DND-41 (cell line): ENCODE measurements at regions not wholly inside any gene's neighbourhood (a gene's known extent, or its start where the extent isn't known, plus 50 kb on each side); places are given as distances from the start of the nearest gene placed in this dataset.
"Not testable (repeated sequence)": the region's sequence is repeated elsewhere in the genome, so short reads cannot be mapped to it uniquely, and the experiment has no call there.

ENCODE experiments used
- ATAC-seq: fragments of 200-7000 bp; cut with Tn5 transposase; 3 replicates; pipeline ENCODE4 v1.9.1; 2021; ENCODE audit warnings: low read depth; ENCODE audit not compliant: insufficient read depth
- DNase-seq: peaks from one replicate; pipeline ENCODE4 v3.0.0-alpha.2; 2020
- H2AFZ ChIP-seq: 2 replicates; pipeline ENCODE4 v1.6.0; 2012; ENCODE audit warnings: low read depth, low read length
- H3K27ac ChIP-seq: 2 replicates; pipeline ENCODE4 v1.5.1; 2012; ENCODE audit warnings: low read length, inconsistent platforms
- H3K27me3 ChIP-seq: fragments of 200-600 bp; sonication (generic); 2 replicates; pipeline ENCODE4 v1.6.0; 2012; ENCODE audit warnings: low read length, mild to moderate bottlenecking, inconsistent platforms; ENCODE audit not compliant: insufficient read depth, poor library complexity
- H3K36me3 ChIP-seq: 2 replicates; pipeline ENCODE4 v1.5.1; 2012; ENCODE audit warnings: low read length, inconsistent platforms; ENCODE audit not compliant: insufficient read depth
- H3K4me1 ChIP-seq: 2 replicates; pipeline ENCODE4 v1.5.1; 2012; ENCODE audit warnings: mild to moderate bottlenecking, low read length; ENCODE audit not compliant: insufficient read depth
- H3K4me2 ChIP-seq: 2 replicates; pipeline ENCODE4 v1.6.0; 2012; ENCODE audit warnings: mild to moderate bottlenecking, moderate library complexity, low read length, inconsistent platforms; ENCODE audit not compliant: insufficient read depth
- H3K4me3 ChIP-seq, 2 experiments: fragments of 200-600 bp in 1 of 2; shearing (Covaris generic) in 1 of 2; 2 replicates each; pipeline ENCODE4 v1.5.1; 2012 to 2016; ENCODE audit warnings: inconsistent platforms in 2 of 2, low read length in 2 of 2, mild to moderate bottlenecking in 2 of 2, low read depth in 1 of 2, moderate library complexity in 1 of 2
- H3K79me2 ChIP-seq: 2 replicates; pipeline ENCODE4 v1.6.0; 2012; ENCODE audit warnings: low read length, inconsistent platforms; ENCODE audit not compliant: insufficient read depth
- H3K9ac ChIP-seq: 2 replicates; pipeline ENCODE4 v1.6.0; 2012; ENCODE audit warnings: low read depth, mild to moderate bottlenecking, inconsistent platforms, low read length, moderate library complexity
- H3K9me3 ChIP-seq: 2 replicates; pipeline ENCODE4 v1.5.1; 2012; ENCODE audit warnings: low read length, moderate library complexity, mild to moderate bottlenecking, inconsistent platforms; ENCODE audit not compliant: insufficient read depth, severe bottlenecking
- H4K20me1 ChIP-seq: 2 replicates; pipeline ENCODE4 v1.6.0; 2012; ENCODE audit warnings: low read length; ENCODE audit not compliant: insufficient read depth
- CTCF ChIP-seq: IDR thresholded peaks from 2 replicates; pipeline ENCODE4 v1.5.1; 2012; ENCODE audit warnings: borderline replicate concordance, low read length, moderate library complexity, mild to moderate bottlenecking; ENCODE audit not compliant: poor library complexity, severe bottlenecking; ENCODE audit errors: extremely low read depth
- EZH2 ChIP-seq: IDR thresholded peaks from 3 replicates; pipeline ENCODE4 v1.6.1; 2012; ENCODE audit warnings: borderline replicate concordance, low read depth, mild to moderate bottlenecking, moderate library complexity, low read length, inconsistent platforms; ENCODE audit not compliant: severe bottlenecking

GRCh38 chr12:105477873-105478272 lies 147.4 kb downstream of the C12orf75 start:
- no peak for ATAC-seq
- Histone ChIP-seq H3K27ac (no peak overlapping the region), H3K9ac (no peak overlapping the region), H3K79me2 (no peaks in the 10 kb centered on the region), H3K27me3 (peaks cover 12% of the 10 kb centered on the region), H3K4me2 (no peak overlapping the region), H3K36me3 (no peaks in the 10 kb centered on the region), H4K20me1 (no peaks in the 10 kb centered on the region), H3K4me3 (no peak overlapping the region), H2AFZ (no peak overlapping the region), H3K4me1 (no peaks in the 10 kb centered on the region), H3K9me3 (no peaks in the 10 kb centered on the region)
- TF ChIP-seq CTCF (no peak), EZH2 (no peak)
- no peak for DNase-seq

- not testable (repeated sequence) for H3K4me1 ChIP-seq, H3K4me3 ChIP-seq, H3K9ac ChIP-seq, H2AFZ ChIP-seq, H3K27ac ChIP-seq, H3K4me2 ChIP-seq, H3K36me3 ChIP-seq, DNase-seq, H3K9me3 ChIP-seq, ATAC-seq, H4K20me1 ChIP-seq, H3K79me2 ChIP-seq
- peaks cover 12% of the 10 kb centered on the region for H3K27me3 ChIP-seq
These were observed 148.3 kb downstream of the C12orf75 start for GRCh38 chr12:105478788-105479187.

DNA sequence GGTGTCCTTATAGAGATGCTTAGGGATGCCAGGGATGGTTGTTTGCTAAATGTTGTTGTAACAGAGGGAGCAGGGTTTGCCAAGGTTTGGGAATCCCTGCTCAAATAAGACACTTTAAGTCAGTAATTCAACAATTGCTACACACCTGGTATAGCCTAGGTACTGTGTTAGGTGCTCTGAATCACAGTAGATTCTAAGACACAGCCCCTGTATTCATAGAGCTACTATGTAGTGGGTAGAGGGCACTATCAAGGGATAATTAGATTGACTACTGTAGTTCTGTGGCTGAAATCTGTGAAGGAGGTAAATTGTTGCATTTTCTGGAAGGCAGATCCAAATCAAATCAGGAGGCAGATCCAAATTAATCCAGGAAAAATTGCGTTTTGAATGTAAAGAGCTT lies 149.2 kb downstream of the C12orf75 start:
- H3K79me2 ChIP-seq, result no peaks in the 10 kb centered on the region
- no peaks in the 10 kb centered on the region for H4K20me1 ChIP-seq
- TF ChIP-seq CTCF, result no peak
- TF ChIP-seq EZH2, result no peak
- H2AFZ ChIP-seq, result no peak overlapping the region
- no peaks in the 10 kb centered on the region for H3K36me3 ChIP-seq
- ATAC-seq, result no peak
- H3K27me3 ChIP-seq, result peaks cover 12% of the 10 kb centered on the region
- no peak overlapping the region for H3K4me2 ChIP-seq
- no peaks in the 10 kb centered on the region for H3K9me3 ChIP-seq
- H3K4me3 ChIP-seq, result no peak overlapping the region
- H3K27ac ChIP-seq, result no peak overlapping the region
- H3K4me1 ChIP-seq, result no peaks in the 10 kb centered on the region
- no peak for DNase-seq
- H3K9ac ChIP-seq, result no peak overlapping the region

DNA sequence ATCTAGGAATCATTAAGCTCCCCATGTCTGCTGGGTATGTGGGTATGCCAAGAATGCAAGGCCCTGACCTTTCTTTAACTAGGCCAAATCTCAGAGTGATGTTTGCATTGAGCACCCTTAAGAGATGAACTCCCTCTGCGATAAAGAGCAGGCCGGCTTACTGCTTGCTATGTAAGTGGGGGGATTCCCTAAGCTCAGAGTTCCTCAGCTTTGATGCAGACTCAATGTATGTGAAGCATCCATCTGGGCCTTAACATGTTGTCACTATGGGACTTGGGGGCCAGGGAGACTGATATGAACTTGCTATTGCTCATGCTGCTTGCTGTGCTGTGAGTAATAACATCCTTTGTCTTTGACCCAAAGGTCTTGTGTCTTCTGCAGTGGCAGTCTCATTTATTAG lies 149.7 kb downstream of the C12orf75 start:
- Histone ChIP-seq H3K4me2 (no peak overlapping the region), H3K27me3 (peaks cover 12% of the 10 kb centered on the region), H3K9ac (no peak overlapping the region), H3K9me3 (no peaks in the 10 kb centered on the region), H3K79me2 (no peaks in the 10 kb centered on the region), H2AFZ (no peak overlapping the region), H3K27ac (no peak overlapping the region), H3K36me3 (no peaks in the 10 kb centered on the region), H3K4me1 (no peaks in the 10 kb centered on the region), H3K4me3 (no peak overlapping the region), H4K20me1 (no peaks in the 10 kb centered on the region)
- DNase-seq (no peak), ATAC-seq (no peak)
- no peak for TF ChIP-seq CTCF
- TF ChIP-seq EZH2, result no peak
